ENCODE measurements at regions not wholly inside any gene's neighbourhood (a gene's known extent, or its start where the extent isn't known, plus 50 kb on each side); places are given as distances from the start of the nearest gene placed in this dataset.
"Not testable (repeated sequence)": the region's sequence is repeated elsewhere in the genome, so short reads cannot be mapped to it uniquely, and the experiment has no call there.

DNA sequence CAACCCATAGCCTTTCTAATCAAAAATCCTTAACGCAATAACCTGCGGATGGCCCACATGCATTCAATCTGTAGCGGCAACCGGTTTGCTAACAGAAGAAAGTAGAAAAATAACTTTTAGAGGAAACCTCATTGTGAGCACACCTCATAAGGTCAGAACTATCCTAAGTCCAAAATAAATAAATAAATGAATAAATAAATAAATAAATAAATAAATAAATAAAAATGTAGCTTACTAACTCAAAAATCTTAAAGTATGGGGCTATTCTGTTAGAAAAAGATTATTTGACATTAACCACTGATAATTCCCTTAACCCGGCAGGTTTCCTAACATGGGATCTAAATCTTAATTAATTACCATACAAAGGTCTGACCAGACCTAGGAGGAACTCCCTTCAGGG lies 304.5 kb downstream of the PAPSS1 start:
- H3K27me3 ChIP-seq (ENCODE audit: insufficient read depth, low read length); H3K9me3 ChIP-seq (ENCODE audit: insufficient read depth, low read depth, low read length); DNase-seq; H3K27ac ChIP-seq (ENCODE audit: low read depth, low read length); H2AK5ac ChIP-seq (ENCODE audit: low read length); H2BK12ac ChIP-seq (ENCODE audit: low read length); H3K36me3 ChIP-seq (ENCODE audit: control insufficient read depth in 1 of 2, insufficient read depth in 2 of 2, low read length in 2 of 2); H3K14ac ChIP-seq (ENCODE audit: low read length); H3K79me1 ChIP-seq (ENCODE audit: low read length); H3K23ac ChIP-seq (ENCODE audit: low read length); H2BK5ac ChIP-seq (ENCODE audit: low read depth, low read length, poor library complexity); H4K91ac ChIP-seq (ENCODE audit: low read depth, low read length); H4K12ac ChIP-seq (ENCODE audit: low read depth, low read length); H3K9ac ChIP-seq (ENCODE audit: low read length); H4K8ac ChIP-seq (ENCODE audit: low read depth, low read length); H2AFZ ChIP-seq (ENCODE audit: insufficient read depth, low read length, poor library complexity); H3K18ac ChIP-seq (ENCODE audit: low read length); H3K4me2 ChIP-seq (ENCODE audit: low read length); H3K4me1 ChIP-seq (ENCODE audit: control insufficient read depth in 1 of 2, insufficient read depth in 2 of 2, low read length in 2 of 2); H3K79me2 ChIP-seq (ENCODE audit: control insufficient read depth, insufficient read depth, low read length, poor library complexity); H3K4ac ChIP-seq (ENCODE audit: low read depth, low read length); H3K4me3 ChIP-seq (ENCODE audit: low read depth, low read length); H2BK120ac ChIP-seq (ENCODE audit: insufficient read depth, low read length, poor library complexity): not testable (repeated sequence)
- no CpG with 5 or more reads among the region's 5 CpGs for WGBS (ENCODE audit: extremely low coverage, insufficient coverage, insufficient read length)

DNA sequence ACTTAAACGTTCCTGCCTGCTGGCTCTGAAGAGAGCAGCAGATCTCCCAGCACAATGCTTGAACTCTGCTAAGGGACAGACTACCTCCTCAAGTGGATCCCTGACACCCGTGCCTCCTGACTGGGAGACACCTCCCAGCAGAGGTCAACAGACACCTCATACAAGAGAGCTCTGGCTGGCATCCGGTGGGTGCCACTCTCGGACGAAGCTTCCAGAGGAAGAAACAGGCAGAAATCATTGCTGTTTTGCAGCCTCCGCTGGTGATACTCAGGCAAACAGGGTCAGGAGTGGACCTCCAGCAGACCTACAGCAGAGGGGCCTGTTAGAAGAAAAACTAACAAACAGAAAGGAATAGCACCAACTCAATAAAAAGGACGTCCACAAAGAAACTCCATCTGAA lies 310.2 kb downstream of the PAPSS1 start:
- not testable (repeated sequence) for H4K12ac ChIP-seq (ENCODE audit: low read depth, low read length)

DNA sequence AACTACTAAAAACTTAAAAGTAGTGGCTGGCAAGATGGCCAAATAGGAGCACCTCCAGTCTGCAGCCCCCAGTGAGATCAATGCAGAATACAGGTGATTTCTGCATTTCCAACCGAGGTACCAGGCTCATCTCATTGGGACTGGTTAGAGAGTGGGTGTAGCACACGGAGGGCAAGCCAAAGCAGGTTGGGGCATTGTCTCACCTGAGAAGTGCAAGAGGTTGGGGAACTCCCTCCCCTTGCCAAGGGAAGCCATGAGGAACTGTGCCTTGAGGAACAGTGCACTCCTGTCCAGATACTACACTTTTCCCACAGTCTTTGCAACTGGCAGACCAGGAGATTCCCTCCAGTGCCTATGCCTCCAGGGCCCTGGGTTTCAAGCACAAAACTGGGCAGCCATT lies 311.1 kb downstream of the PAPSS1 start:
- no peaks in the 10 kb centered on the region for H3K79me1 ChIP-seq (ENCODE audit: low read length)
- H3K27me3 ChIP-seq (ENCODE audit: insufficient read depth, low read length), result no peaks in the 10 kb centered on the region
- H2AFZ ChIP-seq (ENCODE audit: insufficient read depth, low read length, poor library complexity), result no peak overlapping the region
- H3K14ac ChIP-seq (ENCODE audit: low read length), result no peak overlapping the region
- no peak overlapping the region for H2AK5ac ChIP-seq (ENCODE audit: low read length)
- no peaks in the 10 kb centered on the region for H3K36me3 ChIP-seq (ENCODE audit: control insufficient read depth in 1 of 2, insufficient read depth in 2 of 2, low read length in 2 of 2)
- no peak overlapping the region for H3K23ac ChIP-seq (ENCODE audit: low read length)
- H3K9ac ChIP-seq (ENCODE audit: low read length), result no peak overlapping the region
- peaks cover 3% of the 10 kb centered on the region for H3K9me3 ChIP-seq (ENCODE audit: insufficient read depth, low read depth, low read length)
- H2BK5ac ChIP-seq (ENCODE audit: low read depth, low read length, poor library complexity), result no peak overlapping the region
- H3K79me2 ChIP-seq (ENCODE audit: control insufficient read depth, insufficient read depth, low read length, poor library complexity), result no peaks in the 10 kb centered on the region
- no peak overlapping the region for H2BK120ac ChIP-seq (ENCODE audit: insufficient read depth, low read length, poor library complexity)
- H3K18ac ChIP-seq (ENCODE audit: low read length), result no peak overlapping the region
- H4K91ac ChIP-seq (ENCODE audit: low read depth, low read length), result no peak overlapping the region
- no peak overlapping the region for H3K4ac ChIP-seq (ENCODE audit: low read depth, low read length)
- H4K12ac ChIP-seq (ENCODE audit: low read depth, low read length), result no peak overlapping the region
- no peak overlapping the region for H3K4me2 ChIP-seq (ENCODE audit: low read length)
- no CpG with 5 or more reads among the region's 2 CpGs for WGBS (ENCODE audit: extremely low coverage, insufficient coverage, insufficient read length)
- no peak overlapping the region for H4K8ac ChIP-seq (ENCODE audit: low read depth, low read length)
- DNase-seq, result no peak
- H3K27ac ChIP-seq (ENCODE audit: low read depth, low read length), result no peak overlapping the region
- no peak overlapping the region for H3K4me3 ChIP-seq (ENCODE audit: low read depth, low read length)
- H2BK12ac ChIP-seq (ENCODE audit: low read length), result no peak overlapping the region
- no peaks in the 10 kb centered on the region for H3K4me1 ChIP-seq (ENCODE audit: control insufficient read depth in 1 of 2, insufficient read depth in 2 of 2, low read length in 2 of 2)

More for the DNA sequence above, 310.2 kb downstream of the PAPSS1 start:
- H2BK5ac ChIP-seq (ENCODE audit: low read depth, low read length, poor library complexity); H3K4ac ChIP-seq (ENCODE audit: low read depth, low read length); H3K14ac ChIP-seq (ENCODE audit: low read length); H3K36me3 ChIP-seq (ENCODE audit: control insufficient read depth in 1 of 2, insufficient read depth in 2 of 2, low read length in 2 of 2); H2AFZ ChIP-seq (ENCODE audit: insufficient read depth, low read length, poor library complexity); H3K4me3 ChIP-seq (ENCODE audit: low read depth, low read length); H2BK120ac ChIP-seq (ENCODE audit: insufficient read depth, low read length, poor library complexity); H4K8ac ChIP-seq (ENCODE audit: low read depth, low read length); H3K4me2 ChIP-seq (ENCODE audit: low read length); H2BK12ac ChIP-seq (ENCODE audit: low read length); H3K79me1 ChIP-seq (ENCODE audit: low read length); DNase-seq; H3K27ac ChIP-seq (ENCODE audit: low read depth, low read length); H3K9me3 ChIP-seq (ENCODE audit: insufficient read depth, low read depth, low read length); H3K79me2 ChIP-seq (ENCODE audit: control insufficient read depth, insufficient read depth, low read length, poor library complexity); H3K18ac ChIP-seq (ENCODE audit: low read length); H3K4me1 ChIP-seq (ENCODE audit: control insufficient read depth in 1 of 2, insufficient read depth in 2 of 2, low read length in 2 of 2); H2AK5ac ChIP-seq (ENCODE audit: low read length); H3K9ac ChIP-seq (ENCODE audit: low read length); H3K23ac ChIP-seq (ENCODE audit: low read length); H4K91ac ChIP-seq (ENCODE audit: low read depth, low read length); H3K27me3 ChIP-seq (ENCODE audit: insufficient read depth, low read length): not testable (repeated sequence)
- no CpG with 5 or more reads among the region's 7 CpGs for WGBS (ENCODE audit: extremely low coverage, insufficient coverage, insufficient read length)

DNA sequence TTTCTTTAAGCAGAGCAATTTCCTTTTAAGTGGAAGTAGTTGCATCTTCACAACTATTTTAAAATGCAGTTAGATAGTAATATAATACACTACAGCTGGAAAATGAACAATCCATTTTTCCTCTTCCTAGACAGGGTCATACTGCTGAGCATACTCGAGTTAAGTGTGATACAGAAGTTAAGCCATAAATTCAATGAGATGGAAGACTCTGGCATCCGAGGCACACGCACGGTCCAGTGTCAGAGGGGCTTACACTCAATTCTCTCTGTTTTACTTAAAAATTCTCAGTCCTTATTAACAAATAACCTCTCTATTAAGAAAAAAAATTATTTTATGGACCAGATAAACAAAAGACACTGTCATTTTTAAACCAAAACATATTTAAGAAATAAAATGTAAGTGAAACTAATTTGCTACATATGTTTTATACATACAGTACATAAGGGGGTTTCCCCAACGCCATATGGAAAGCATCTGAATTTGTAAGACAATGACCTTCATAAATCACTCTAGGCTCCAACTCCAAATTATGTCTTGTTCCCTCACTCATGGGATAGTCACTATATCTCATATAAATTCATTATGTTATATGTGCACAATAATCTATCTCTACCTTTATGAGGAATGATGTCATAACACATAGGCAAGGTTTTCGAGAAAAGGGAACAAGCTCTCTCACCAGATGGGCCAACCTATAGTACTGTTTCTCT lies 315.3 kb downstream of the PAPSS1 start:
- no peaks in the 10 kb centered on the region for H3K9me3 ChIP-seq (ENCODE audit: insufficient read depth, low read depth, low read length)
- H2BK12ac ChIP-seq (ENCODE audit: low read length), result no peak overlapping the region
- no peak overlapping the region for H2BK120ac ChIP-seq (ENCODE audit: insufficient read depth, low read length, poor library complexity)
- H3K79me2 ChIP-seq (ENCODE audit: control insufficient read depth, insufficient read depth, low read length, poor library complexity), result no peaks in the 10 kb centered on the region
- no peak overlapping the region for H3K18ac ChIP-seq (ENCODE audit: low read length)
- no peak overlapping the region for H3K27ac ChIP-seq (ENCODE audit: low read depth, low read length)
- H4K91ac ChIP-seq (ENCODE audit: low read depth, low read length), result no peak overlapping the region
- H3K9ac ChIP-seq (ENCODE audit: low read length), result no peak overlapping the region
- H3K79me1 ChIP-seq (ENCODE audit: low read length), result no peaks in the 10 kb centered on the region
- no CpG with 5 or more reads among the region's 6 CpGs for WGBS (ENCODE audit: extremely low coverage, insufficient coverage, insufficient read length)
- no peak overlapping the region for H3K4ac ChIP-seq (ENCODE audit: low read depth, low read length)
- no peak overlapping the region for H2AK5ac ChIP-seq (ENCODE audit: low read length)
- H3K14ac ChIP-seq (ENCODE audit: low read length), result no peak overlapping the region
- no peak overlapping the region for H3K23ac ChIP-seq (ENCODE audit: low read length)
- H2AFZ ChIP-seq (ENCODE audit: insufficient read depth, low read length, poor library complexity), result no peak overlapping the region
- no peak overlapping the region for H4K12ac ChIP-seq (ENCODE audit: low read depth, low read length)
- DNase-seq, result no peak
- no peak overlapping the region for H3K4me3 ChIP-seq (ENCODE audit: low read depth, low read length)
- no peak overlapping the region for H4K8ac ChIP-seq (ENCODE audit: low read depth, low read length)
- H2BK5ac ChIP-seq (ENCODE audit: low read depth, low read length, poor library complexity), result no peak overlapping the region
- H3K4me1 ChIP-seq (ENCODE audit: control insufficient read depth in 1 of 2, insufficient read depth in 2 of 2, low read length in 2 of 2), result no peaks in the 10 kb centered on the region
- no peaks in the 10 kb centered on the region for H3K27me3 ChIP-seq (ENCODE audit: insufficient read depth, low read length)
- H3K4me2 ChIP-seq (ENCODE audit: low read length), result no peak overlapping the region
- H3K36me3 ChIP-seq (ENCODE audit: control insufficient read depth in 1 of 2, insufficient read depth in 2 of 2, low read length in 2 of 2), result no peaks in the 10 kb centered on the region
